NCI-H2029 treated with DMSO at 0.1 percent for 48 hours (cell line): ENCODE measurements at regions not wholly inside any gene's neighbourhood (a gene's known extent, or its start where the extent isn't known, plus 50 kb on each side); places are given as distances from the start of the nearest gene placed in this dataset.
A peak's percentile ranks its signal among the peaks of the same experiment; 100 is the strongest.

Source experiments
- DNase-seq: peaks from one replicate; lab custom pipeline; 2025; lab: John Stamatoyannopoulos, UW

GRCh38 chr6:105964979-105965760, 121.0 kb upstream of the PRDM1 start:
- no peak for DNase-seq

- DNase-seq = no peak
Observed at GRCh38 chr6:105954148-105954547, 132.0 kb upstream of the PRDM1 start.

GRCh38 chr6:105952772-105953690, 133.1 kb upstream of the PRDM1 start:
- no peak for DNase-seq

- no peak for DNase-seq
Observed at GRCh38 chr6:105952326-105952725, 133.8 kb upstream of the PRDM1 start.

GRCh38 chr6:105951322-105951721, 134.8 kb upstream of the PRDM1 start:
- DNase-seq = no peak

GRCh38 chr6:105949869-105950268, 136.3 kb upstream of the PRDM1 start:
- no peak for DNase-seq

- no peak for DNase-seq
Observed at GRCh38 chr6:105943514-105943913, 142.6 kb upstream of the PRDM1 start.

GRCh38 chr6:105941621-105942412, 144.3 kb upstream of the PRDM1 start:
- no peak for DNase-seq

- peak; percentile 64 for DNase-seq
Observed at GRCh38 chr6:105940990-105941389, 145.1 kb upstream of the PRDM1 start.

- no peak for DNase-seq
Observed at GRCh38 chr6:105936972-105937371, 149.2 kb upstream of the PRDM1 start.

GRCh38 chr6:105935416-105935815, 150.7 kb upstream of the PRDM1 start:
- no peak for DNase-seq

- no peak for DNase-seq
Observed at GRCh38 chr6:105934708-105935107, 151.4 kb upstream of the PRDM1 start.

GRCh38 chr6:105932440-105932839, 153.7 kb upstream of the PRDM1 start:
- DNase-seq = no peak

GRCh38 chr6:105929626-105930025, 156.5 kb upstream of the PRDM1 start:
- no peak for DNase-seq

- no peak for DNase-seq
Observed at GRCh38 chr6:105926318-105926717, 159.8 kb upstream of the PRDM1 start.

GRCh38 chr6:105925706-105926105, 160.4 kb upstream of the PRDM1 start:
- no peak for DNase-seq

- DNase-seq = no peak
Observed at GRCh38 chr6:105921781-105922180, 164.4 kb upstream of the PRDM1 start.

- DNase-seq = no peak
Observed at GRCh38 chr6:105920071-105920470, 166.1 kb upstream of the PRDM1 start.

GRCh38 chr6:105917038-105917695, 169.0 kb upstream of the PRDM1 start:
- DNase-seq = no peak

GRCh38 chr6:105911106-105911629, 175.0 kb upstream of the PRDM1 start:
- no peak for DNase-seq

- DNase-seq = no peak
Observed at GRCh38 chr6:105909106-105909505, 177.0 kb upstream of the PRDM1 start.
